HG02798 (cell line): ENCODE measurements at regions not wholly inside any gene's neighbourhood (a gene's known extent, or its start where the extent isn't known, plus 50 kb on each side); places are given as distances from the start of the nearest gene placed in this dataset.
"Not testable (repeated sequence)": the region's sequence is repeated elsewhere in the genome, so short reads cannot be mapped to it uniquely, and the experiment has no call there.

ENCODE experiments used
- ATAC-seq: cut with Tn5 transposase; IDR thresholded peaks from one replicate; pipeline ENCODE4 v1.9.1; 2021; ENCODE audit warnings: mild to moderate bottlenecking; ENCODE audit not compliant: unreplicated experiment, poor library complexity

DNA sequence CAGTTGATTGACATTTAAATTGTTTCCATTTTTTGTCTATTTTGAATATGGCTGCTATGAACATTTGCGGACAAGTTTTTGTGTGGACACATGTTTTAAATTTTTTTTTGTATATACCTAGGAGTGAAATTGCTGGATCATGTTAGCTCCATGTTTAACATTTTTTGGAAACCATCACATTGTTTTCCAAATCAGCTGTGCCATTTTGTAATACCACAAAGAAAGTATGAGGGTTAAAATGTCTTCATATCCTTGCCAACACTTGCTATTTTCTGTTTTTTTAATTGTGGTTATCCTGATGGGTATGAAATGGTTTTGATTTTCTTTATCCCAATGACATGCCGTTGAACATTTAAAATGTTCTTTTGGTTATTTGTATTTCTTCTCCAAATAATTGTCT is 52.1 kb downstream of the CARTPT start:
- no peak for ATAC-seq

DNA sequence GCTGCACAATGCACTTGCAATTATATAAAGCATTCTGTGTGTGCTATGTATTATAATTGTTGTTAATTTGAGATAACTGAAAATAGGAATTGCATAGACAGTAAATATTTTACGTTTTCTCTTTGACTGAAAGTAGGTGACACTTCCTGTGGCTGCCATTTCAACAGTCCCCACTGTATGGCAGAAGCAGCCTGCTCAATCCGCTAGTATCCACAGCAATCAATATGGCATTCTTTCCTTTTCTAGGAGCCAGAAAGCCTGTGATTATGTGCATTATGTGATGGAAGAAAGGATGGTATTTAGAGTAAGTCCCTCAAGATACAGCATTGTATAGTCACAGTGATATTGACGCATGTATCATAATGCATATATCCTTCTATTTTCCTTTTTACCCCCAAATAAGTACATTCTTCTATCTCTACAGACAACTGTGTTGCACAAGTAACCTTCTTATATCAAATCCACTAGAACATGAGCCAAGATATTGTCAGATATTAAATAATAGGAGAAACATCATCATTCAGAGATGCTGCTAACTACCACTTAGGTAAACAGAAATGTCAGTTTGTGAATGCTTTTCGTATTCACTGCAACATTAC is 59.7 kb downstream of the CARTPT start:
- ATAC-seq, result no peak

GRCh38 chr5:71780597-71780996 is 61.5 kb downstream of the CARTPT start:
- no peak for ATAC-seq

GRCh38 chr5:71782393-71782770 is 63.3 kb downstream of the CARTPT start:
- ATAC-seq, result peak; percentile 31

- ATAC-seq, result peak; percentile 96
Measured at GRCh38 chr5:71782771-71783770, 64.0 kb downstream of the CARTPT start.

- ATAC-seq, result no peak
Measured at GRCh38 chr5:71783891-71784290, 64.8 kb downstream of the CARTPT start.

DNA sequence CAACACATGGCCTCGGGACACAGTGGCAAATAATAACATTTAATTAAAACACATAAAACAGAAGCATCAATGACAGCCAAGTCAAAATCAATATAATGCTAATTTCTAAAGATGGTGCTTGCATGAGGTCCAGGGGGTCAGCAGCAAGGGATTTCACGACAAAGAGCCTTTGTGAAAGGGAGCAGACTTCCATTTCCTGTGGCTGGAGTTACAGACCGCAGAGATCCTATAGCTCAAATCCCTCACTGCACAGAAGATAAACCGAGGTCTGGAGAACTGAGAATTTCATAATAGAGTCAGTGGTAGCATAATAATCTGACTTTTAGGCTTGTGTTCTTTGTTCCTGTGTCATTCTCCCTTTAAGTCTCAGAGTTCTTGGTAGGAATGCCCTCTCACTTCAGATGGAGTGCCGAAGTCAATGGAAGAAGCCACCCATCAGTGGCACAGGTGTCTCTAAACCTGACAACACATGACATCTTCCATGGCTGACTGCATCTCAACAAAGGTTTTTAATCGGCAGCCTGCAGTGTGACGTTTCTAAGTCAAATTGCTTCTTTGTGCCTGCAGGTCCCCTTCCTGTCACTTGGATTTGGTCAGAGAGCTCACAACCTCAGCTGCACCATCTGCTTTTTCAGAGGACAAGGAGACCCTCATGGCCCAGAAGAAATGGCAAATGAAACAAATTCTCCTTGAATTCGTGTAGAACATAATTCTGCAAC is 67.4 kb downstream of the CARTPT start:
- no peak for ATAC-seq

- no peak for ATAC-seq
Measured at GRCh38 chr5:71788794-71789193, 69.7 kb downstream of the CARTPT start.

GRCh38 chr5:71789746-71790145 is 70.7 kb downstream of the CARTPT start:
- no peak for ATAC-seq

GRCh38 chr5:71790433-71790832 is 71.4 kb downstream of the CARTPT start:
- no peak for ATAC-seq

GRCh38 chr5:71792041-71792440 is 73.0 kb downstream of the CARTPT start:
- ATAC-seq, result not testable (repeated sequence)

DNA sequence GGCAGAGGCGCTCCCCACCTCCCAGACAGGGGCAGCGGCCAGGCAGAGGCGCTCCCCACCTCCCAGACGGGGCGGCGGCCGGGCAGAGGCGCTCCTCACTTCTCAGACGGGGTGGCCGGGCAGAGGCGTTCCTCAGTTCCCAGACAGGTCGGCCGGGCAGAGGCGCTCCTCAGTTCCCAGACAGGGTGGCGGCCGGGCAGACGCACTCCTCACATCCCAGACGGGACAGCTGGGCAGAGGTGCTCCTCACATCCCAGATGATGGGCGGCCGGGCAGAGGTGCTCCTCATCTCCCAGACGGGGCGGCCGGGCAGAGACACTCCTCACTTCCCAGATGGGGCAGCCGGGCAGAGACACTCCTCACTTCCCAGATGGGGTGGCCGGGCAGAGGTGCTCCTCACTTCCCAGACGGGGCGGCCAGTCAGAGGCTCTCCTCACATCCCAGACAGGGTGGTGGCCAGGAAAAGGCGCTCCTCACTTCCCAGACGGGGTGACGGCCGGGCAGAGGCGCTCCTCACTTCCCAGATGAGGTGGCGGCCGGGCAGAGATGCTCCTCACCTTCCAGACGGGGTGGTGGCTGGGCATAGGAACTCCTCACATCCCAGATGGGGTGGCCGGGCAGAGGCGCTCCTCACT is 75.1 kb downstream of the CARTPT start:
- ATAC-seq, result no peak

DNA sequence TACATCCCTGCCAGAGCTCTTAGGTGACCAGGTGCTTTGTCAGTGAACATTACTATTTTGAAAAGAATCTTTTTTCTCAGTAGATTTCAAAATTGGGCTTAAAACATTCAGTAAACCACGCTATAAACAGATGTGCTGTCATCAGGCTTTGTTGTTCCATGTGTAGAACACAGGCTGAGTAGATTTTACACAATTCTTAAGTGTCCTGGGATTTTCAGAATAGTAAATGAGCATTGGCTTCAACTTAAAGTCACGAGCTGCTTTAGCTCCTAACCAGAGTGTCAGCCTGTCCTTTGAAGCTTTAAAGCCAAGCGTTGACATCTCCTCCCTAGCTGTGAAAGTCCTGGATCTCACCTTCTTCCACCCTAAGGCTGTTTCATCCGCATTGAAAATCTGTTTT is 83.6 kb downstream of the CARTPT start:
- ATAC-seq, result no peak

DNA sequence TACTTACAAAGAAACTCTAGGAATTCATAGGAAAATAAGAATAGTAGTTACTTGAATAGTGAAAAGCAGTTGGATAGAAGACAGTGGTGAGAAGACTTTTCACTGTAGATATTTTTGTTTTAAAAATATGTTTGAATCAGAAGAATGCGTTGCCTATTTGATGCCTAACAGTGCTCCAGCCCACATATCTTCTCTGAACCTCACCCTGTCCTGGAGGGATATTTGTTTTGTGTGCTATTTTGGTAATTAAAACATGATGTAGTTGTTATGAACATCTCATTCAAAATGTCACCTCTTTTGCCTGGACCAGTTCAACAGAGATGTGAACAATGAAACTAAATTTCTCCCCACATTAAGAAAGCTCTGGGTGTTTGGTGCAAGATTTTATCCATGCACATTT is 87.6 kb downstream of the CARTPT start:
- ATAC-seq, result no peak

DNA sequence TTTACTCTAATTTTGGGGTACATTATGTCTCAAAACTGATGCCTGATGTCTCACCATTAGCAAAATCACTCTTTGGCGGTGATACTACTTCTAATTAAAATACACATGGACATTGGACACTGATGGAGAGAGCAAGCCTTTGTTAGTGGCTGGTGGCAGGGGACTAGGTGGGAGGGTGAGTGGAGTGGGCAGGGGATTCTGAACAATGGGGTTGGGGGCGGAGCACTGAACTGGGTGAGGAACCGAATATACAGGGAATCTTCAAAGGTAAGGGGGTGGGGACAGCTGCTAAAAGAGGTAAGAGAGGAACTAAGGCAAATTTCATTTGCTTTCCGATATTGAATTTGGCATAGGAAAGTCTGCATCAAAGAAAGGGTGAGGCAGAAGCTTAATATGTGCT is 88.8 kb downstream of the CARTPT start:
- no peak for ATAC-seq

GRCh38 chr5:71809446-71809845 is 90.4 kb downstream of the CARTPT start:
- ATAC-seq, result no peak

DNA sequence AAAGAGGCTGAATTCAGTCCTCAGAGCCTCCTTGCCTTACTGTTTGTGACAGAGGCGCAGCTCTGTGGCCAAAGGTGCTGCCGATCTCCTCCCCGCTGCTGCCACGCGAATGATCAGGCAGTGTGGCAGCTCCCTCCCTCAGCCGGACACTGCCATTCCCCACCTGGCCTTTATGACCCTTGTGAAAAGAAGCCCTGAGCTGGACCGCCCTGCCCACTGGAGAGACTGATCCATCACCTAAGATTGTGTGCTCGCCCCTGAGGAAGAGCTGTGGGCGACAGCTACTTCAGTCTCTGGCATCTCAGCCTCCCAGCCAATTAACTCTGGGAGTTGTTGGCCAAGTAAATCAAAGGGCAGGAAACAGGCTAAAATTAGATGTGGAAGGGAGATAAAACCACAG is 90.9 kb downstream of the CARTPT start:
- no peak for ATAC-seq

DNA sequence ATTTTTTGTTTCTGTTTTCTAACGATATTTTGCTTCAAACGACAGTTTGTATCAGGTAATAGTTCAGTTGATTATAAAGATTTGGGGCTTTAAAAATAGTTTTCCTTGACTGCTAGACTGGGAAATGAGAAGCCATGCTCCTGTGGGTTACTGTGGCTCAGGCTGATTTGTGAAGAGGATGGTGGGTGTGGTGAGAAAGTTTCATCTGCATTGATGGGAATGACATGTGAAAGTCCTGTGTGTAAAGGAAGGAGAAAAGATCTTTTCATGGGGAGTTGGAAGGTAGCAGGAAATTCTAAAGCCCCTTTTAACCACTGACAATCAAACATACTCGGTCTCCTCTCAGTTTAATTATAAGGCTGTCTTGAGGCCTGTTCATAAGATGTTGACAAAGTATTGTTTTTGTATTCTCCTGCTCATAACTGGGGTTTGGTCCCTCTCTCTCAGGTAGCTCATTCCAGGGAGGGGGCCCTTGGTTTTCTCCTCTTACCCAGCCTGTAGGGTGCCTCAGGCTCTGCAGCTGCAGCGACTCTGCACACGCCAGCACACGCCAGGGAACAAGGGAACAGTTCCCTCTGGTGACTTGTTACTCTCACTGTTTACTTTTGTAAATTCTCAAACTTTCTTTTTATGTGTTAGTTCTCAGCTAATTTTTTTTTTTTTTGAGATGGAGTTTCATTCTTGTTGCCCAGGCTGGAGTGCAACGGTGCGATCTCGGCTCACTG is 91.6 kb downstream of the CARTPT start:
- no peak for ATAC-seq

DNA sequence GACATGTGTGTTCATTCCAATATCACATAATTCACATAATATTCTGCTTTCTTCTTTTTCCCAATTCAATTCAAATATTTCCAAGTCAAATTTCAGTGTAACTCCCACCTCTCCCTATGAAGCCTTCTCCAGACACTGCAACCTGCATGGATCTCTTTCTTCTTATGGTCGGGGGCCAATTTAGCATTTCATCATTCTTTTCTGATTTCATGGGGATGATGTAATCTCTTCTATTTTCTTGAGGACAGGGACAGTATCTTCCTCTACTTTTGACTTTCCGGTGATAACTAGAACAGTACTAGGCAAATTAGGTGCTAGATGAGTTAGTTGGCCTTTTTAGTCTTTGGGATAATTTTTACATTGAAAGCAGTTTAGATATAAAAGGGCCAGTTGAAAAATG is 92.7 kb downstream of the CARTPT start:
- no peak for ATAC-seq

- ATAC-seq, result no peak
Measured at GRCh38 chr5:71816307-71816706, 97.2 kb downstream of the CARTPT start.
